ENCODE measurements at regions not wholly inside any gene's neighbourhood (a gene's known extent, or its start where the extent isn't known, plus 50 kb on each side); places are given as distances from the start of the nearest gene placed in this dataset.
"Not testable (repeated sequence)": the region's sequence is repeated elsewhere in the genome, so short reads cannot be mapped to it uniquely, and the experiment has no call there.

DNA sequence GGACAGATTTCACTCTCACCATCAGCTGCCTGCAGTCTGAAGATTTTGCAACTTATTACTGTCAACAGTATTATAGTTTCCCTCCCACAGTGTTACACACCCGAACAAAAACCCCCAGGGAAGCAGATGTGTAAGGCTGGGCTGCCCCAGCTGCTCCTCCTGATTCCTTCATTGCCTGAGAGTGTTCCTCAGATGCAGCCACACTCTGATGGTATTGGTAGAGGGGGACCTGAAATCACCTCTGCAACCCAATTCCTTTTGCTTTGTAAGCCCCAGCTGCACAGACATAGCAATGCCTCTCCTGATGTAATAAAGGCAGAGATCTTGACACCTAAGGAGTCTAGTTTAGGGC is 1529.8 kb downstream of the RPIA start:
- Histone ChIP-seq H3K36me3 (replicated peaks; ENCODE audit: insufficient read depth, low read depth) (no peaks in the 10 kb centered on the region), H3K4me1 (ENCODE audit: insufficient read depth) (no peaks in the 10 kb centered on the region), H3K27me3 (no peaks in the 10 kb centered on the region), H3K79me2 (no peaks in the 10 kb centered on the region), H3K9me2 (replicated peaks; ENCODE audit: insufficient read depth) (no peaks in the 10 kb centered on the region), H3K27ac (no peak overlapping the region), H3K4me2 (no peak overlapping the region), H2AFZ (no peak overlapping the region), H3K4me3 (no peak overlapping the region), H4K20me1 (ENCODE audit: insufficient read depth, poor library complexity, severe bottlenecking) (no peaks in the 10 kb centered on the region), H3K9me3 (ENCODE audit: low read depth) (no peaks in the 10 kb centered on the region)
- WGBS (ENCODE audit: low lambda C conversion rate, missing lambda C conversion rate): 33% methylated on average over 1 of the region's 1 CpG
- no peak for DNase-seq (ENCODE audit: low spot score)
- TF ChIP-seq EZH2phosphoT487 (IDR thresholded peaks at IDR 0.05; ENCODE audit: low read depth, severe bottlenecking, unreplicated experiment): no peak
- no peak for TF ChIP-seq EZH2 (IDR thresholded peaks at IDR 0.05; ENCODE audit: borderline replicate concordance)
- TF ChIP-seq CTCF (IDR thresholded peaks at IDR 0.05; ENCODE audit: poor library complexity): no peak

DNA sequence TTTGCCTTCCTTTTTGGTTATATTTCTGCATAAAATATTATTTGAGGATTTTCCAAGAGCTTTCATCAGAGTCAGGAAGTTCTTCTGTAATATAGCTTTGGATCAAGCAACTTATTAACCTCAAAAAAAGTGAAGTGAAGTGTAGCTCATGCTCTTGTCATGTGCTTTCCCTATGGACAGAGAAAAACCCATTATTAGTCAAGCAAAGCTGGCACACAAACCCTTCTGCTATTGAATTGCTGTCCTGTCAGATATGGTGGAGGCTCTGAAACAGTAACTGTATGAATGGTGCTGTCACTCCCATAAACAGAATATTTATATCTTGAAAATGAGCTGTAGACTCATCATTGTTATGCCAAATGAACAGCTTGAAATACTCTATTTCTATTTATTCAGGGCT is 1533.3 kb downstream of the RPIA start:
- H3K27me3 ChIP-seq; H3K79me2 ChIP-seq; H3K27ac ChIP-seq; H3K9me3 ChIP-seq (ENCODE audit: low read depth); H3K4me1 ChIP-seq (ENCODE audit: insufficient read depth); DNase-seq (ENCODE audit: low spot score); H2AFZ ChIP-seq; H3K4me2 ChIP-seq; H3K9me2 ChIP-seq (replicated peaks; ENCODE audit: insufficient read depth); H3K36me3 ChIP-seq (replicated peaks; ENCODE audit: insufficient read depth, low read depth); H3K4me3 ChIP-seq; H4K20me1 ChIP-seq (ENCODE audit: insufficient read depth, poor library complexity, severe bottlenecking): not testable (repeated sequence)

DNA sequence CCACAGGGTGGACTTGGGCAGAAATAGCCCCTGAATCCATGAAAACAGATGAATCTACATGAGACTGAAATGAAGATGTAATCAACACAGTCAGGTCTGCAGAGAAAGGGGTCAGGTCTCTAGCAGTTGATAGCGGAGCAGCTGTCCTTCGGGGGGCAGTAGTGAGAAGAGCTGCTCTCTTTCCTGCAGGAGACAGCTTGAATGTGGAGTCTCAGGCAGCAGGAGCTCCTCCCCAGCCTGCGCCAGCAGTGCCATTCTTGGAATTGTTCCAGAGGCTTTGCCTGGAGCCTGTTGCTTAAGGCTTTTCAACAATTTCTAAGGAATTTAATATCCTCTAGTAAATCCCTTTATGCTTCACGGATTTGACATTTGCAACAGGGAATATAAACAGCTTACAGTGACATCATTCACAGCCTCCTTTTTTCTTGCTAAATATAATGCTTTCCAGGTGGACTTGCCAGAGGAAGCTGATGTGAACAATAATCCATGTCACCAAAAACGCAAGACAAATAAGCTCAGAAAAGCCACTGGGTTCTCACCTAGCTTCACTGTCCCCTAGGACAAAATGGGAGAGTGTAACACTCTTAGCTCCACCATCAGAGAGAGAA is 1535.1 kb downstream of the RPIA start:
- TF ChIP-seq CTCF (IDR thresholded peaks at IDR 0.05; ENCODE audit: poor library complexity): peak; percentile 4
- 47% methylated on average over 5 of the region's 5 CpGs for WGBS (ENCODE audit: low lambda C conversion rate, missing lambda C conversion rate)
- not testable (repeated sequence) for H4K20me1 ChIP-seq (ENCODE audit: insufficient read depth, poor library complexity, severe bottlenecking); H3K27me3 ChIP-seq; H3K4me2 ChIP-seq; H3K4me3 ChIP-seq; H3K9me2 ChIP-seq (replicated peaks; ENCODE audit: insufficient read depth); DNase-seq (ENCODE audit: low spot score); H3K36me3 ChIP-seq (replicated peaks; ENCODE audit: insufficient read depth, low read depth); H2AFZ ChIP-seq; H3K4me1 ChIP-seq (ENCODE audit: insufficient read depth); H3K79me2 ChIP-seq; H3K9me3 ChIP-seq (ENCODE audit: low read depth); H3K27ac ChIP-seq

GRCh38 chr2:90231199-90231598 is 1539.7 kb downstream of the RPIA start:
- WGBS (ENCODE audit: low lambda C conversion rate, missing lambda C conversion rate): 73% methylated on average over 4 of the region's 4 CpGs
- not testable (repeated sequence) for H3K4me2 ChIP-seq; H3K79me2 ChIP-seq; H4K20me1 ChIP-seq (ENCODE audit: insufficient read depth, poor library complexity, severe bottlenecking); H3K9me2 ChIP-seq (replicated peaks; ENCODE audit: insufficient read depth); H3K27me3 ChIP-seq; H3K4me1 ChIP-seq (ENCODE audit: insufficient read depth); H2AFZ ChIP-seq; H3K36me3 ChIP-seq (replicated peaks; ENCODE audit: insufficient read depth, low read depth); DNase-seq (ENCODE audit: low spot score); H3K27ac ChIP-seq; H3K4me3 ChIP-seq; H3K9me3 ChIP-seq (ENCODE audit: low read depth)

- not testable (repeated sequence) for H3K4me1 ChIP-seq (ENCODE audit: insufficient read depth); H3K36me3 ChIP-seq (replicated peaks; ENCODE audit: insufficient read depth, low read depth); H3K79me2 ChIP-seq; H3K9me2 ChIP-seq (replicated peaks; ENCODE audit: insufficient read depth); H3K9me3 ChIP-seq (ENCODE audit: low read depth); H3K27ac ChIP-seq; H3K27me3 ChIP-seq; H4K20me1 ChIP-seq (ENCODE audit: insufficient read depth, poor library complexity, severe bottlenecking); H3K4me2 ChIP-seq; H3K4me3 ChIP-seq; H2AFZ ChIP-seq; DNase-seq (ENCODE audit: low spot score)
- 86% methylated on average over 1 of the region's 1 CpG for WGBS (ENCODE audit: low lambda C conversion rate, missing lambda C conversion rate)
Observed at GRCh38 chr2:90235452-90235851, 1544.0 kb downstream of the RPIA start.
